Astrocyte of the spinal cord (primary cell): ENCODE measurements at regions not wholly inside any gene's neighbourhood (a gene's known extent, or its start where the extent isn't known, plus 50 kb on each side); places are given as distances from the start of the nearest gene placed in this dataset.

Experiments
- DNase-seq: peaks from one replicate; pipeline ENCODE4 v3.0.0; 2011; ENCODE audit warnings: low read depth, low spot score
- H3K4me3 ChIP-seq: 2 replicates; pipeline ENCODE4 v1.5.1; 2011; ENCODE audit warnings: low read depth, mild to moderate bottlenecking, low read length, moderate library complexity
- in situ Hi-C: cut with HindIII; loops from 2 replicates; pipeline ENCODE4 v1.10.0; 2017; ENCODE audit warnings: low sequenced_read_pairs
- TF ChIP-seq, protein P1 (sequence below): IDR thresholded peaks from 2 replicates; pipeline ENCODE4 v1.5.1; 2012; ENCODE audit warnings: low read depth, mild to moderate bottlenecking, low read length, inconsistent platforms

DNA sequence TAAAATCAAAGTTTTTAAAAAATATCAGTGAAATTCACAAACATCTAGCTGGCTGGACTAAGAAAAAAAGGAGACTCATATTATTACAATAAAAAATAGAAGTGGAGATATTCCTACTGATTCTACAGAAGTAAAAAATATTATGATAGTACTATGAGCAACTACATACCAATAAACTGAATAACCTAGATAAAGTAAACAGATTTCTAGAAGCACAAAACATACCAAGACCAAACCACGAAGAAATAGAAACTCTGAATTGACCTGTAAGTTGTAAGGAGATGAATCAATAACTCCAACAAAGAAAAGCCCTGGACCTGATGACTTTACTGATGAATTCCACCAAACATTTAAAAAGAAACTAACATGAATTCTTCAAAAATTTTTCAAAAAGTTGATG, 867.3 kb downstream of the PCDH18 start:
- no peak overlapping the region for H3K4me3 ChIP-seq
- in situ Hi-C loops, result no loop called here
- DNase-seq, result peak; percentile 16
- TF ChIP-seq, protein P1, sequence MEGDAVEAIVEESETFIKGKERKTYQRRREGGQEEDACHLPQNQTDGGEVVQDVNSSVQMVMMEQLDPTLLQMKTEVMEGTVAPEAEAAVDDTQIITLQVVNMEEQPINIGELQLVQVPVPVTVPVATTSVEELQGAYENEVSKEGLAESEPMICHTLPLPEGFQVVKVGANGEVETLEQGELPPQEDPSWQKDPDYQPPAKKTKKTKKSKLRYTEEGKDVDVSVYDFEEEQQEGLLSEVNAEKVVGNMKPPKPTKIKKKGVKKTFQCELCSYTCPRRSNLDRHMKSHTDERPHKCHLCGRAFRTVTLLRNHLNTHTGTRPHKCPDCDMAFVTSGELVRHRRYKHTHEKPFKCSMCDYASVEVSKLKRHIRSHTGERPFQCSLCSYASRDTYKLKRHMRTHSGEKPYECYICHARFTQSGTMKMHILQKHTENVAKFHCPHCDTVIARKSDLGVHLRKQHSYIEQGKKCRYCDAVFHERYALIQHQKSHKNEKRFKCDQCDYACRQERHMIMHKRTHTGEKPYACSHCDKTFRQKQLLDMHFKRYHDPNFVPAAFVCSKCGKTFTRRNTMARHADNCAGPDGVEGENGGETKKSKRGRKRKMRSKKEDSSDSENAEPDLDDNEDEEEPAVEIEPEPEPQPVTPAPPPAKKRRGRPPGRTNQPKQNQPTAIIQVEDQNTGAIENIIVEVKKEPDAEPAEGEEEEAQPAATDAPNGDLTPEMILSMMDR, result no peak

DNA sequence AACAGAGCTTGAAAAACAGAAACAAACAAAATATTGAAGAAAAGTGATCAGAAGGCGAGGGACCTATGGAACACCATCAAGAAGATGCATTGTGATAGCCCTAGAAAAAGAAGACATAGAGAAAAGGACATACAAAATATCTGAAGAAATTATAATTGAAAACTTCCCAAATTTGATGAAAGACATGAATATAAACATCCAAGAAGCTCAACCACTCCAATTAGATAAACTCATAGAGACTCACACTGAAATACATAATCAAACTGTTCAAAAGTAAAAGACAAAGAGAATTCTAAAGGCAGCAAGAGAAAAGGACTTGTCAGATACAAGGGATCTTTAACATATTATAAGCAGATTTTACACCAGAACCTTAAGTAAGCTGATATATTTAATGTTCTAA, 869.8 kb downstream of the PCDH18 start:
- in situ Hi-C loops, result no loop called here
- DNase-seq, result no peak
- H3K4me3 ChIP-seq, result no peak overlapping the region
- TF ChIP-seq, protein P1, result no peak

DNA sequence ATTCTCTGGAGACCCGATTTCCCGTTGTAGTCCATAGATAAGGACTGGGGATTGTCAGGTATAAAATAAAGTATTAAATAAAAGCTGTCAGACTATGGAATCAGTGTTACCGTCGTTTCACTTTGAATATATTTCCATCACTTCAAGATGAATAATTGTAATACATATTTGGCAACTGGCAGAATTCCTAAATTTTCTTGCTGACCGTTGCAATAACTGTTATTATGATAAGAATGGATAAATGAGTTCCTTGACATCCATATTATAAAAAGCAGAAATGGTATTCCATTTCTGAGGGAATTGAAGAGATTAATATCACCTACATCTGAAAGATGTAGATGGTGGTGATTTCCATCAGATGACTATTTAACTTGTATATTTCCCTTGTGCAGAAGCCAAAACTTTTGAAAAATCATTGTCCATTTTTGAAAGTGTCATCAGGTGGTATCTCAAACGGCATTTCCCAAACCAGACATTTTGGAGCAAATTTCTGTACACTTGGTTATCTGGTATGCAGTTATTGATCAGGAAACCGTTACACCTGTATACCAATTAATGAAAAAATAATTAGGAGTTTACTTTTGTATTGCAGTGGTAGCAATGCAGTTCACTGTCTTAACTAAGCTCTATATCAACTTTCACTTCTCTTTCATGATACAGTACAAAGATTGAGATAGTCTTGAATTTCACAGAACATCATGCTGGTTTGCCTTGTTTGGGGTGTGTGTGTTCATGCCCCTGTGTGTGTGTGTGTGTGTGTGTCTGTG, 878.5 kb downstream of the PCDH18 start:
- no peak for DNase-seq
- in situ Hi-C loops, result no loop called here
- TF ChIP-seq, protein P1, result no peak
- no peak overlapping the region for H3K4me3 ChIP-seq

- in situ Hi-C loops, result no loop called here
- DNase-seq, result peak; percentile 25
- H3K4me3 ChIP-seq, result no peak overlapping the region
Measured at GRCh38 chr4:136651932-136652331, 880.4 kb downstream of the PCDH18 start.

DNA sequence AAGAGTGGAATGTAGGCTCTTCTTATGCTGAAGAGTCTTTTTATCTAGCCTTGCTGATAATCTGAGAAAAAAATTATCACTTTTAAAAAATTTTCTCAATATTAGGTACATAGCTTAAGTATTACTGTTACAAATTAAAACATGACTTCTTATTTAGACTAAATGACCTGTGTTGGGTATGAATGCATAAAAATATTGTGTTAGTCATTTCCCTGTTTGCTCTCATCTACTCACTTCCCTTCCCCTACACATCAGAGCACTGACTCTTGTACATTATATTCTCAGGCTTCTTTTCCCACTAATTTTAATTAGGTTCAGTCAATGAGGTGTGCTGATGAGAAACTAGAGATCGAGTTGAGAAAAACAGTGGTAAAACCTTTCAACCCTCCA, 881.0 kb downstream of the PCDH18 start:
- TF ChIP-seq, protein P1, result no peak
- DNase-seq, result peak; percentile 33
- in situ Hi-C loops, result no loop called here
- no peak overlapping the region for H3K4me3 ChIP-seq

More at GRCh38 chr4:136651932-136652331, 880.4 kb downstream of the PCDH18 start:
- TF ChIP-seq, protein P1, result no peak

- H3K4me3 ChIP-seq, result no peak overlapping the region
- DNase-seq, result peak; percentile 70
- TF ChIP-seq, protein P1, result no peak
- in situ Hi-C loops, result no loop called here
Measured at GRCh38 chr4:136650541-136651277, 881.6 kb downstream of the PCDH18 start.
